Neuronal stem cell (in vitro differentiated cells): ENCODE measurements at regions not wholly inside any gene's neighbourhood (a gene's known extent, or its start where the extent isn't known, plus 50 kb on each side); places are given as distances from the start of the nearest gene placed in this dataset.
A peak's percentile ranks its signal among the peaks of the same experiment; 100 is the strongest.

Experiments used
- DNase-seq: peaks from one replicate; pipeline ENCODE4 v3.0.0-alpha.2; 2013; ENCODE audit warnings: low spot score
- H2AFZ ChIP-seq: one replicate; pipeline ENCODE4 v1.6.1; 2013; ENCODE audit warnings: mild to moderate bottlenecking, low read length, inconsistent platforms
- H2AK5ac ChIP-seq: 2 replicates; pipeline ENCODE4 v1.6.1; 2013; ENCODE audit warnings: low read depth, mild to moderate bottlenecking, inconsistent platforms, low read length, moderate library complexity, mixed read lengths
- H2BK120ac ChIP-seq: 2 replicates; pipeline ENCODE4 v1.6.1; 2013; ENCODE audit warnings: low read depth, mild to moderate bottlenecking, inconsistent platforms, low read length, moderate library complexity, mixed read lengths
- H2BK12ac ChIP-seq: one replicate; pipeline ENCODE4 v1.6.1; 2013; ENCODE audit warnings: low read length, inconsistent platforms
- H2BK15ac ChIP-seq: 2 replicates; pipeline ENCODE4 v1.6.1; 2013; ENCODE audit warnings: mild to moderate bottlenecking, low read length, inconsistent platforms, mixed read lengths
- H2BK5ac ChIP-seq: one replicate; pipeline ENCODE4 v1.6.1; 2013; ENCODE audit warnings: inconsistent platforms, mild to moderate bottlenecking, low read length, moderate library complexity
- H3K14ac ChIP-seq: one replicate; pipeline ENCODE4 v1.6.1; 2013; ENCODE audit warnings: low read length, inconsistent platforms
- H3K18ac ChIP-seq: 2 replicates; pipeline ENCODE4 v1.6.1; 2013; ENCODE audit warnings: low read length, inconsistent platforms
- H3K23ac ChIP-seq: 2 replicates; pipeline ENCODE4 v1.6.1; 2013; ENCODE audit warnings: low read depth, mild to moderate bottlenecking, mixed read lengths, low read length, inconsistent platforms; ENCODE audit not compliant: poor library complexity
- H3K27ac ChIP-seq: replicated peaks from 3 replicates; pipeline ENCODE4 v1.5.1; 2013; ENCODE audit warnings: low read length, inconsistent platforms
- H3K27me3 ChIP-seq, 3 experiments: 2 replicates each; pipeline ENCODE4 v1.6.1; 2013; ENCODE audit warnings: low read length in 3 of 3, mild to moderate bottlenecking in 2 of 3, inconsistent platforms in 1 of 3, low read depth in 1 of 3, mixed read lengths in 1 of 3, moderate library complexity in 1 of 3; ENCODE audit not compliant: control insufficient read depth in 3 of 3, insufficient read depth in 3 of 3
- H3K36me3 ChIP-seq, 2 donors: replicated peaks in 1 of 2; 2 replicates each; pipeline ENCODE4 v1.6.1; 2013; ENCODE audit warnings: low read length in 2 of 2; ENCODE audit not compliant: control insufficient read depth in 2 of 2, insufficient read depth in 2 of 2
- H3K4ac ChIP-seq: 2 replicates; pipeline ENCODE4 v1.6.1; 2013; ENCODE audit warnings: inconsistent platforms, mild to moderate bottlenecking, low read length, moderate library complexity
- H3K4me1 ChIP-seq, 2 donors: 1 replicate in 1 of 2; 2 replicates in 1 of 2; pipeline ENCODE4 v1.6.1; 2013; ENCODE audit warnings: low read length in 2 of 2, low read depth in 1 of 2; ENCODE audit not compliant: control insufficient read depth in 2 of 2, insufficient read depth in 1 of 2
- H3K4me2 ChIP-seq: one replicate; pipeline ENCODE4 v1.6.1; 2013; ENCODE audit warnings: mild to moderate bottlenecking, low read length, inconsistent platforms; ENCODE audit not compliant: insufficient read depth, poor library complexity, severe bottlenecking
- H3K4me3 ChIP-seq, 2 donors: 2 replicates each; pipeline ENCODE4 v1.5.1; 2013; ENCODE audit warnings: low read length in 2 of 2, mild to moderate bottlenecking in 2 of 2, inconsistent platforms in 1 of 2, moderate library complexity in 1 of 2
- H3K79me1 ChIP-seq: one replicate; pipeline ENCODE4 v1.6.1; 2013; ENCODE audit warnings: low read depth, mild to moderate bottlenecking, inconsistent platforms, low read length, moderate library complexity
- H3K9ac ChIP-seq: one replicate; pipeline ENCODE4 v1.6.1; 2013; ENCODE audit warnings: mild to moderate bottlenecking, low read depth, low read length, inconsistent platforms; ENCODE audit not compliant: poor library complexity
- H3K9me3 ChIP-seq, 2 donors: replicated peaks in 1 of 2; 2 replicates each; pipeline versions ENCODE3 to v1.6.1; 2013; ENCODE audit warnings: low read length in 2 of 2, mild to moderate bottlenecking in 2 of 2, inconsistent platforms in 1 of 2, low read depth in 1 of 2, mixed read lengths in 1 of 2, moderate library complexity in 1 of 2; ENCODE audit not compliant: control insufficient read depth in 2 of 2, insufficient read depth in 1 of 2
- H4K8ac ChIP-seq: one replicate; pipeline ENCODE4 v1.6.1; 2013; ENCODE audit warnings: low read depth, mild to moderate bottlenecking, inconsistent platforms, low read length, moderate library complexity
- H4K91ac ChIP-seq: one replicate; pipeline ENCODE4 v1.6.1; 2013; ENCODE audit warnings: low read length, low read depth, mild to moderate bottlenecking, inconsistent platforms; ENCODE audit not compliant: poor library complexity
- WGBS, 2 donors: extraction: QIAGEN DNeasy Blood & Tissue Kit; methylation state at CpG; one replicate each; pipeline ENCODE4 v1.1.7; 2013; ENCODE audit warnings: missing lambda C conversion rate in 2 of 2, mixed read lengths in 1 of 2; ENCODE audit not compliant: insufficient read length in 2 of 2, insufficient replicate concordance in 1 of 2; ENCODE audit errors: extremely low coverage in 2 of 2; 5-methylcytosine and 5-hydroxymethylcytosine counted together

DNA sequence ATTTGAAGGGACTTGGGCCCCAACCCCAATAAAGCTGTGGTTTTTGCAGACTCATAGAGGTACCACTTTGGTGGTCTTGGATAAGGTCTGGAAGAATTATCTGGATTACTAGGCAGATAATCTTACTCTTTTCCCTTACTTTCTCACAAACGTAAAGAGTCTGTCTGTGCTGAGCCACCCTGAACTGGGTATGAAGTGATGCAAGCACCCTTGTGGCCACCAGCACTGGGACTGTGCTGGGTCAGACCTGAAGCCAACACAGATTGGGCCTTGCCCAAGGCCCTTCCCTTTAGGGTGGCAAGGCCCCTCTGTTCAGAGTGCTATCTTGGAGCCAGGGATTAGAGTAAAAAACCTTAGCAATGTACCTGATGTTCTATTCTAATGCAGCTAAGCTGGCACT is 827.0 kb upstream of the RAB6C start:
- Histone ChIP-seq H3K27me3 (no peaks in the 10 kb centered on the region), H3K9me3 (no peaks in the 10 kb centered on the region), H2AK5ac (no peak overlapping the region), H3K23ac (no peak overlapping the region), H3K4me3 (no peak overlapping the region), H2AFZ (no peak overlapping the region), H3K4me1 (no peaks in the 10 kb centered on the region), H3K79me1 (no peaks in the 10 kb centered on the region), H3K18ac (no peak overlapping the region), H4K8ac (no peak overlapping the region), H3K4ac (no peak overlapping the region), H2BK15ac (no peak overlapping the region), H3K4me2 (no peak overlapping the region), H2BK120ac (no peak overlapping the region), H3K9ac (no peak overlapping the region), H4K91ac (no peak overlapping the region), H2BK5ac (no peak overlapping the region), H3K14ac (no peak overlapping the region), H3K36me3 (no peaks in the 10 kb centered on the region), H3K27ac (no peak overlapping the region), H2BK12ac (no peak overlapping the region)
- WGBS, 2 donors, result no CpG with 5 or more reads among the region's 1 CpG
- no peak for DNase-seq

DNA sequence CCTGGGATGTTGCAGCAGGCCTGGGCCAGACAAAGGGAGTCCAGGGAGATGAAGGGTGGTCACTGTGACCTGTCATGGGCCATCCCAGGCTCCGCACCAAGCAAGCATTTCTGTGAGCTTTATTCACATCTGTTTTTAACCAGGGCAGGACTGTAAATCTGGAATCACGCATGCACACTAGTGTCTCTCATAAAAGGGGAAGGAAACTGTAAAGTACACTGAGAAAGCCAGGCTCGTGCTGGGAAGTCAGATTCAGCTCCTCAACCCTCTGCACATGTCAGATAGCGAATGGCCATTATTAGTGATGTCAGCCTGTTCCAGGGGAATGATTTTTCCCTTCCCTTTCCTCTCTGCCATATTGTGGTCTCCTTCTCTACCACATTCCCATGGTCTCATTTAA is 818.6 kb upstream of the RAB6C start:
- Histone ChIP-seq H3K4me3 (no peak overlapping the region), H3K14ac (no peak overlapping the region), H2BK5ac (no peak overlapping the region), H2BK15ac (no peak overlapping the region), H3K79me1 (no peaks in the 10 kb centered on the region), H3K4ac (no peak overlapping the region), H3K9me3 (no peaks in the 10 kb centered on the region), H3K23ac (no peak overlapping the region), H3K27me3 (no peaks in the 10 kb centered on the region), H3K4me2 (no peak overlapping the region), H2AK5ac (no peak overlapping the region), H3K9ac (no peak overlapping the region), H2BK120ac (no peak overlapping the region), H2AFZ (no peak overlapping the region), H4K91ac (peak overlapping the region; percentile 9), H3K27ac (no peak overlapping the region), H3K36me3 (no peaks in the 10 kb centered on the region), H4K8ac (no peak overlapping the region), H3K18ac (no peak overlapping the region), H3K4me1 (no peaks in the 10 kb centered on the region), H2BK12ac (no peak overlapping the region)
- no peak for DNase-seq
- no CpG with 5 or more reads among the region's 4 CpGs for WGBS, 2 donors

DNA sequence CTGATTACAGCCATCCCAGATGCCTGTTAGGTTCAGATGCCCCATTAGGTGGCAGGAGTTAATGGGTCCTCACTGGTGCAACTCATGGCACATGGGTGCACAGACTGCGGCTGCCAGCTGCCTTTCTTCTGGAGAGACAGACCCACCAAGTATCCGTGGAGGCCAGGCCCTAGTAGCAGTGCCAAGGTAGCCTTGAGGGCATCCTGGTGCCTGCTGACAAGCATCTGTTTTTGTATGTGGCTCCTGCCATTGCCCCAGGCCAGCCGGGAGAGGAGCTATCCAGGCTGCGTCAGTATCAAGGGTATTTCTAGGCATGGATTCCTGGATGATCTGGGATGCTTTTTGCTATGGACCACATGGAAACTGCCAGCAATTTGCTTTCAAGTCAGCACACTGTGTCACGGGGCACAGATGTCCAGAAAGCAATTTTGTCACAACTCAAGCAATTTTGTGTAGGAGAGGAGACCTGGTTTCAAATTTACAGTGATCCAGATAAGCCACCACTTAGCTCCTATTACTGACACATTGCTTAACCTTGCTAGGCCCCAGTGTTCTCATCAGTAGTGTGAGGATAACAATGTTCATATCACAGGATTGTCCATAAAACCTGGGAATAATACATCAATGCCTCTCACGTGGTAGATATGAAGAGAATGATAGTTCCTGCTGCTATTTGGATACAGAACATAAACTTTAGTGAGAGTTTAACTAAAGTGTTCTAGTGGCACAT is 815.1 kb upstream of the RAB6C start:
- H3K14ac ChIP-seq, result no peak overlapping the region
- H3K9ac ChIP-seq, result no peak overlapping the region
- H3K79me1 ChIP-seq, result no peaks in the 10 kb centered on the region
- no peak overlapping the region for H2BK5ac ChIP-seq
- no peak overlapping the region for H4K8ac ChIP-seq
- no peak overlapping the region for H3K4me2 ChIP-seq
- no peak overlapping the region for H3K27ac ChIP-seq
- H3K4me1 ChIP-seq, result no peaks in the 10 kb centered on the region
- no peak overlapping the region for H2AFZ ChIP-seq
- no peak overlapping the region for H2AK5ac ChIP-seq
- H3K23ac ChIP-seq, result no peak overlapping the region
- H4K91ac ChIP-seq, result no peak overlapping the region
- H3K18ac ChIP-seq, result peak overlapping the region; percentile 33
- no peak overlapping the region for H2BK15ac ChIP-seq
- no peaks in the 10 kb centered on the region for H3K36me3 ChIP-seq
- DNase-seq, result no peak
- no peaks in the 10 kb centered on the region for H3K9me3 ChIP-seq
- H2BK120ac ChIP-seq, result no peak overlapping the region
- H3K4me3 ChIP-seq, result no peak overlapping the region
- WGBS, 2 donors, result no CpG with 5 or more reads among the region's 6 CpGs
- no peak overlapping the region for H2BK12ac ChIP-seq
- H3K4ac ChIP-seq, result no peak overlapping the region
- H3K27me3 ChIP-seq, result no peaks in the 10 kb centered on the region

DNA sequence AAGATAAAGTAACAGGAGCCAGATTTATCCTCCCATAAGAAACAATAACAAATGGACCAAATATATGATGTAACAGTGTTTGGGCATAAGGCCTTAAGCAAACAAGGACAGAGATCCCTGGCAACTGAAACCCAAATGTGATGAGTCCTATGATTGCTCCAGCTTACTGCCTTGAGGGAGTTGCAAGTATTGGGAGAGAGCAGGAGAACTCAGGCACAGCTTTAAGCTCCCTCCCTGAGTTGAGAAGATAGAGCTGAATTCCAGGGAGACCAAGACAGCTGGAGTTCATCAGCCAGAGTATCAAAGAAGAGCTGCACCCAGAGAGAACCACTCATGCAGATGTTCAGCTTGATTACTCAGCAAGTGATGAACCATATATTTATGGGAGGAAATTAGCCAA is 814.5 kb upstream of the RAB6C start:
- Histone ChIP-seq H3K9ac (no peak overlapping the region), H3K27ac (no peak overlapping the region), H2BK120ac (no peak overlapping the region), H3K27me3 (no peaks in the 10 kb centered on the region), H2BK12ac (no peak overlapping the region), H3K14ac (no peak overlapping the region), H2BK15ac (no peak overlapping the region), H4K8ac (no peak overlapping the region), H3K4me2 (no peak overlapping the region), H3K9me3 (no peaks in the 10 kb centered on the region), H3K79me1 (no peaks in the 10 kb centered on the region), H2AFZ (no peak overlapping the region), H3K4me1 (no peaks in the 10 kb centered on the region), H3K4me3 (no peak overlapping the region), H3K36me3 (no peaks in the 10 kb centered on the region), H3K18ac (no peak overlapping the region), H4K91ac (no peak overlapping the region), H2AK5ac (no peak overlapping the region), H3K4ac (no peak overlapping the region), H2BK5ac (no peak overlapping the region), H3K23ac (no peak overlapping the region)
- DNase-seq, result no peak
